SK-N-SH treated with all-trans-retinoic acid at 6 μM for 48 hours (cell line): ENCODE measurements at regions not wholly inside any gene's neighbourhood (a gene's known extent, or its start where the extent isn't known, plus 50 kb on each side); places are given as distances from the start of the nearest gene placed in this dataset.

ENCODE experiments used
- ATAC-seq: fragments of 200-7000 bp; cut with Tn5 transposase; 3 replicates; pipeline ENCODE4 v1.9.1; 2020; ENCODE audit warnings: mild to moderate bottlenecking, moderate library complexity
- ARNTL ChIP-seq: fragments of 450-650 bp; formaldehyde crosslinking; IDR thresholded peaks from 2 replicates; pipeline ENCODE4 v1.5.0; 2020; ENCODE audit warnings: low read depth, mild to moderate bottlenecking, moderate library complexity, borderline replicate concordance
- BACH2 ChIP-seq: fragments of 250-450 bp; sonication (Bioruptor Pico); IDR thresholded peaks from 2 replicates; pipeline ENCODE4 v1.9.0; 2021; ENCODE audit warnings: mild to moderate bottlenecking, borderline replicate concordance
- CREB5 ChIP-seq: fragments of 250-450 bp; sonication (Bioruptor Pico); IDR thresholded peaks from 2 replicates; pipeline ENCODE4 v1.5.1; 2020; ENCODE audit warnings: low read depth, mild to moderate bottlenecking, moderate library complexity
- ESRRG ChIP-seq: fragments of 250-450 bp; sonication (Bioruptor Pico); IDR thresholded peaks from 2 replicates; pipeline ENCODE4 v1.6.1; 2021; ENCODE audit warnings: mild to moderate bottlenecking
- GLIS3 ChIP-seq: fragments of 250-450 bp; sonication (Bioruptor Pico); IDR thresholded peaks from 2 replicates; pipeline ENCODE4 v1.5.0; 2020; ENCODE audit warnings: mild to moderate bottlenecking, moderate library complexity
- OSR1 ChIP-seq: fragments of 250-450 bp; sonication (Bioruptor Pico); IDR thresholded peaks from 2 replicates; pipeline ENCODE4 v1.8.0; 2022; ENCODE audit warnings: moderate library complexity, mild to moderate bottlenecking, inconsistent platforms
- PATZ1 ChIP-seq: fragments of 250-450 bp; sonication (Bioruptor Pico); IDR thresholded peaks from 2 replicates; pipeline ENCODE4 v1.8.0; 2020; ENCODE audit warnings: mild to moderate bottlenecking, moderate library complexity, borderline replicate concordance
- POU6F1 ChIP-seq: fragments of 250-450 bp; sonication (Bioruptor Pico); IDR thresholded peaks from 2 replicates; pipeline ENCODE4 v1.8.0; 2021; ENCODE audit warnings: low read depth, mild to moderate bottlenecking, moderate library complexity, borderline replicate concordance
- PPARA ChIP-seq: fragments of 250-450 bp; sonication (Bioruptor Pico); IDR thresholded peaks from 2 replicates; pipeline ENCODE4 v1.5.0; 2020; ENCODE audit warnings: mild to moderate bottlenecking, borderline replicate concordance
- RARB ChIP-seq: fragments of 250-450 bp; sonication (Bioruptor Pico); IDR thresholded peaks from 2 replicates; pipeline ENCODE4 v1.8.0; 2021; ENCODE audit warnings: mild to moderate bottlenecking, moderate library complexity
- SNAI2 ChIP-seq: fragments of 250-450 bp; sonication (Bioruptor Pico); IDR thresholded peaks from 2 replicates; pipeline ENCODE4 v1.5.0; 2020; ENCODE audit warnings: mild to moderate bottlenecking, moderate library complexity
- TCF4 ChIP-seq: fragments of 250-450 bp; sonication (Bioruptor Pico); IDR thresholded peaks from 2 replicates; pipeline ENCODE4 v1.8.0; 2021; ENCODE audit warnings: mild to moderate bottlenecking, moderate library complexity, borderline replicate concordance
- TOX ChIP-seq: fragments of 250-450 bp; sonication (Bioruptor Pico); IDR thresholded peaks from 2 replicates; pipeline ENCODE4 v1.8.0; 2021; ENCODE audit warnings: mild to moderate bottlenecking, moderate library complexity, borderline replicate concordance
- TSHZ2 ChIP-seq: fragments of 250-450 bp; sonication (Bioruptor Pico); IDR thresholded peaks from 2 replicates; pipeline ENCODE4 v1.5.0; 2020; ENCODE audit warnings: mild to moderate bottlenecking, moderate library complexity
- ZC3H10 ChIP-seq: fragments of 250-450 bp; sonication (Bioruptor Pico); IDR thresholded peaks from 2 replicates; pipeline ENCODE4 v1.5.1; 2021; ENCODE audit warnings: mild to moderate bottlenecking, moderate library complexity
- ZFP3 ChIP-seq: fragments of 250-450 bp; sonication (Bioruptor Pico); IDR thresholded peaks from 2 replicates; pipeline ENCODE4 v1.5.0; 2020; ENCODE audit warnings: mild to moderate bottlenecking, moderate library complexity
- ZFP30 ChIP-seq: fragments of 450-650 bp; formaldehyde crosslinking; IDR thresholded peaks from 2 replicates; pipeline ENCODE4 v1.5.0; 2022; ENCODE audit warnings: mild to moderate bottlenecking, moderate library complexity
- ZNF565 ChIP-seq: fragments of 450-650 bp; formaldehyde crosslinking; conservative IDR thresholded peaks from 2 replicates; pipeline ENCODE4 v1.5.0; 2020; ENCODE audit warnings: low read depth, mild to moderate bottlenecking, moderate library complexity
- ZNF70 ChIP-seq: fragments of 450-650 bp; formaldehyde crosslinking; IDR thresholded peaks from 2 replicates; pipeline ENCODE4 v1.5.0; 2020; ENCODE audit warnings: mild to moderate bottlenecking, moderate library complexity
- ZNF8 ChIP-seq: fragments of 450-650 bp; formaldehyde crosslinking; IDR thresholded peaks from 2 replicates; pipeline ENCODE4 v1.5.0; 2020; ENCODE audit warnings: mild to moderate bottlenecking, moderate library complexity

GRCh38 chr2:11889101-11889850, 142.8 kb downstream of the LPIN1 start (continued):
- no peak for TF ChIP-seq TSHZ2 (CRISPR knock-in tag)
- no peak for TF ChIP-seq ZNF70 (CRISPR knock-in tag)
- no peak for TF ChIP-seq OSR1 (CRISPR knock-in tag)

GRCh38 chr2:11889854-11890253, 143.4 kb downstream of the LPIN1 start:
- ATAC-seq = no peak
- TF ChIP-seq PPARA (CRISPR knock-in tag) (no peak), ZNF70 (CRISPR knock-in tag) (no peak), TCF4 (CRISPR knock-in tag) (no peak), ZFP30 (no peak), TSHZ2 (CRISPR knock-in tag) (no peak), ZNF8 (CRISPR knock-in tag) (no peak), TOX (no peak), GLIS3 (CRISPR knock-in tag) (no peak), ESRRG (CRISPR knock-in tag) (no peak), RARB (no peak), BACH2 (CRISPR knock-in tag) (no peak), OSR1 (CRISPR knock-in tag) (no peak), ZFP3 (CRISPR knock-in tag) (no peak), POU6F1 (no peak), PATZ1 (CRISPR knock-in tag) (no peak)

- no peak for ATAC-seq
- TF ChIP-seq TCF4 (CRISPR knock-in tag) (no peak), GLIS3 (CRISPR knock-in tag) (no peak), ZC3H10 (CRISPR knock-in tag) (no peak), ZNF565 (CRISPR knock-in tag) (no peak), TSHZ2 (CRISPR knock-in tag) (no peak), ZFP30 (no peak), SNAI2 (CRISPR knock-in tag) (no peak), PATZ1 (CRISPR knock-in tag) (no peak), ESRRG (CRISPR knock-in tag) (no peak), ARNTL (CRISPR knock-in tag) (no peak), CREB5 (CRISPR knock-in tag) (no peak), ZNF70 (CRISPR knock-in tag) (no peak), ZFP3 (CRISPR knock-in tag) (no peak)
Observed at GRCh38 chr2:11891028-11891427, 144.6 kb downstream of the LPIN1 start.
